ENCODE measurements at regions not wholly inside any gene's neighbourhood (a gene's known extent, or its start where the extent isn't known, plus 50 kb on each side); places are given as distances from the start of the nearest gene placed in this dataset.

DNA sequence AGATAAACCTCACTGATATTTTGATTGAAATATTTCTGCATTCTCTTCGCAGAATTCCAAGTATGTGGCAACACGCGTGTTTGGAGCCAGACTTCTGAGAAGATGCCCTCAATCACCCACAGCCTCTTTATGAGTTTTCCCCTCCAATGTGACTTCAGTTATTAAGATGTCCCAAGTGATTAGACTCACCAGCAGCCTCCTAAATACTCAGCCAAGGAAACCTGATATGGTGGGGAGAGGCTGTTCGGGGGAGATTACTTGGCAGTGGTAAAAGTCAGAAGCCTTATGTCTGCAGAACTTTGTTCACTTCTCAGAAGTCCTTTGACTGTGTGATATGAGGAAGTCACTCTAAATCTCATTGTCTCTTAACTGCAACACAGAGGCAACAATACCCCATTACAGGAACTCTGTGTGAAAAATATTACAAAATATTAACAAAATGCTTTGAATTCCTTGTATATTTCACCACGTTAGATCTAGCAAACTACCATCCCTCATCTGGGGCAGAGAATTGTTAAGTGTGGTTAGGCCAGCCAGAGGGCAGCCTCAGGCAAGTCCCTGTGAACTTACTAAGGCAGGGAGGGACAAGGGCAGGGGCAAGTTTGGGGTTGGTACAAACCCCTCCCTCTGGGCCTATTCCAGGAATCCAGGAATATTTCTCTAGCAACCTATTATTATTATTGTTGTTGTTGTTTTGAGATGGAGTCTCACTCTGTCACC lies 151.4 kb upstream of the USP9X start:
- H3K27ac ChIP-seq (ENCODE audit: control insufficient read depth, insufficient read depth), result peak overlapping the region; percentile 50; the same call in 1 of the 2 replicates
- peaks cover 1% of the 10 kb centered on the region; the same call in 2 of the 3 replicates for H3K9me3 ChIP-seq (replicated peaks; ENCODE audit: control insufficient read depth, insufficient read depth, low read length)
- ATAC-seq, result peak; percentile 73
- H3K9ac ChIP-seq (ENCODE audit: control insufficient read depth, insufficient read depth, low read length), result no peak overlapping the region
- POLR2A ChIA-PET, result no interaction called here
- H3K27me3 ChIP-seq (replicated peaks in 1 of 2; ENCODE audit: control insufficient read depth in 2 of 2, insufficient read depth in 2 of 2, low read length in 1 of 2), result no peaks in the 10 kb centered on the region
- H2AFZ ChIP-seq (ENCODE audit: control insufficient read depth, low read depth, low read length), result peak overlapping the region; percentile 30; the same call in 1 of the 2 replicates
- intact Hi-C loops (cut with micrococcal nuclease; ENCODE audit: unreplicated experiment) (no loop called here), in situ Hi-C loops (cut with MboI) (no loop called here)
- no peak for FAIRE-seq
- H3K4me3 ChIP-seq, result 0 out of 2 replicates have a peak overlapping the region, but pooled peaks have one; percentile 23
- SMC1A ChIA-PET (ENCODE audit: uncharacterized antibody, unreplicated experiment), result interaction anchor here (0.8 to 1.5 kb wide), 4 partner anchors 19 to 320 kb away, joined by 3 read pairs; no protein-coding TSS in a partner anchor
- no peaks in the 10 kb centered on the region for H3K79me2 ChIP-seq (ENCODE audit: control insufficient read depth, insufficient read depth, low read length)
- 76% methylated on average over 5 of the region's 5 CpGs for WGBS (ENCODE audit: insufficient coverage, insufficient replicate concordance, low lambda C conversion rate, missing lambda C conversion rate)
- TF ChIP-seq, protein P1, sequence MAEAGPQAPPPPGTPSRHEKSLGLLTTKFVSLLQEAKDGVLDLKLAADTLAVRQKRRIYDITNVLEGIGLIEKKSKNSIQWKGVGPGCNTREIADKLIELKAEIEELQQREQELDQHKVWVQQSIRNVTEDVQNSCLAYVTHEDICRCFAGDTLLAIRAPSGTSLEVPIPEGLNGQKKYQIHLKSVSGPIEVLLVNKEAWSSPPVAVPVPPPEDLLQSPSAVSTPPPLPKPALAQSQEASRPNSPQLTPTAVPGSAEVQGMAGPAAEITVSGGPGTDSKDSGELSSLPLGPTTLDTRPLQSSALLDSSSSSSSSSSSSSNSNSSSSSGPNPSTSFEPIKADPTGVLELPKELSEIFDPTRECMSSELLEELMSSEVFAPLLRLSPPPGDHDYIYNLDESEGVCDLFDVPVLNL (IDR thresholded peaks at IDR 0.05; ENCODE audit: low read depth, low read length), result no peak
- TF ChIP-seq TBL1XR1 (IDR thresholded peaks at IDR 0.05; ENCODE audit: low read depth, low read length) (no peak), SPI1 (IDR thresholded peaks at IDR 0.05; ENCODE audit: borderline replicate concordance, insufficient read depth, low read depth, low read length) (peak; percentile 18; the same call in 1 of the 2 replicates), PAX8 (IDR thresholded peaks at IDR 0.05) (no peak), GABPA (IDR thresholded peaks at IDR 0.05; ENCODE audit: low read depth) (no peak), DPF2 (IDR thresholded peaks at IDR 0.05) (no peak; the same call in 1 of the 2 replicates), ZBTB33 (IDR thresholded peaks at IDR 0.05) (no peak), NFIC (IDR thresholded peaks at IDR 0.05; ENCODE audit: low read depth, low read length) (no peak)
- TF ChIP-seq, protein P2, sequence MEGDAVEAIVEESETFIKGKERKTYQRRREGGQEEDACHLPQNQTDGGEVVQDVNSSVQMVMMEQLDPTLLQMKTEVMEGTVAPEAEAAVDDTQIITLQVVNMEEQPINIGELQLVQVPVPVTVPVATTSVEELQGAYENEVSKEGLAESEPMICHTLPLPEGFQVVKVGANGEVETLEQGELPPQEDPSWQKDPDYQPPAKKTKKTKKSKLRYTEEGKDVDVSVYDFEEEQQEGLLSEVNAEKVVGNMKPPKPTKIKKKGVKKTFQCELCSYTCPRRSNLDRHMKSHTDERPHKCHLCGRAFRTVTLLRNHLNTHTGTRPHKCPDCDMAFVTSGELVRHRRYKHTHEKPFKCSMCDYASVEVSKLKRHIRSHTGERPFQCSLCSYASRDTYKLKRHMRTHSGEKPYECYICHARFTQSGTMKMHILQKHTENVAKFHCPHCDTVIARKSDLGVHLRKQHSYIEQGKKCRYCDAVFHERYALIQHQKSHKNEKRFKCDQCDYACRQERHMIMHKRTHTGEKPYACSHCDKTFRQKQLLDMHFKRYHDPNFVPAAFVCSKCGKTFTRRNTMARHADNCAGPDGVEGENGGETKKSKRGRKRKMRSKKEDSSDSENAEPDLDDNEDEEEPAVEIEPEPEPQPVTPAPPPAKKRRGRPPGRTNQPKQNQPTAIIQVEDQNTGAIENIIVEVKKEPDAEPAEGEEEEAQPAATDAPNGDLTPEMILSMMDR (IDR thresholded peaks at IDR 0.05 in 2 of 3, conservative IDR thresholded peaks at IDR 0.05 in 1 of 3; ENCODE audit: control insufficient read depth in 2 of 3, extremely low read depth in 1 of 3, insufficient read depth in 1 of 3, low read depth in 3 of 3, low read length in 3 of 3), result peak in 1 of 3 experiments; percentile 14; a peak in 1 of 6 replicates
- TF ChIP-seq, protein P3, sequence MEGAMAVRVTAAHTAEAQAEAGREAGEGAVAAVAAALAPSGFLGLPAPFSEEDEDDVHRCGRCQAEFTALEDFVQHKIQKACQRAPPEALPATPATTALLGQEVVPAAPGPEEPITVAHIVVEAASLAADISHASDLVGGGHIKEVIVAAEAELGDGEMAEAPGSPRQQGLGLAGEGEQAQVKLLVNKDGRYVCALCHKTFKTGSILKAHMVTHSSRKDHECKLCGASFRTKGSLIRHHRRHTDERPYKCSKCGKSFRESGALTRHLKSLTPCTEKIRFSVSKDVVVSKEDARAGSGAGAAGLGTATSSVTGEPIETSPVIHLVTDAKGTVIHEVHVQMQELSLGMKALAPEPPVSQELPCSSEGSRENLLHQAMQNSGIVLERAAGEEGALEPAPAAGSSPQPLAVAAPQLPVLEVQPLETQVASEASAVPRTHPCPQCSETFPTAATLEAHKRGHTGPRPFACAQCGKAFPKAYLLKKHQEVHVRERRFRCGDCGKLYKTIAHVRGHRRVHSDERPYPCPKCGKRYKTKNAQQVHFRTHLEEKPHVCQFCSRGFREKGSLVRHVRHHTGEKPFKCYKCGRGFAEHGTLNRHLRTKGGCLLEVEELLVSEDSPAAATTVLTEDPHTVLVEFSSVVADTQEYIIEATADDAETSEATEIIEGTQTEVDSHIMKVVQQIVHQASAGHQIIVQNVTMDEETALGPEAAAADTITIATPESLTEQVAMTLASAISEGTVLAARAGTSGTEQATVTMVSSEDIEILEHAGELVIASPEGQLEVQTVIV (IDR thresholded peaks at IDR 0.05; ENCODE audit: borderline replicate concordance, partially characterized antibody), result no peak
- H3K4me2 ChIP-seq (ENCODE audit: control insufficient read depth, insufficient read depth), result peak overlapping the region; percentile 50
- RAD21 ChIA-PET (ENCODE audit: unreplicated experiment), result interaction anchor here (2.0 kb wide), 1 partner anchor 181 kb away, joined by 5 read pairs; no protein-coding TSS in a partner anchor
- H3K4me1 ChIP-seq (ENCODE audit: control insufficient read depth, insufficient read depth, low read length), result peaks cover 6% of the 10 kb centered on the region
- CTCF ChIA-PET, result interaction anchor here (0.7 to 0.9 kb wide), 2 partner anchors 169 to 319 kb away, joined by 3 read pairs; no protein-coding TSS in a partner anchor
- no TSS peak for BruUV-seq (replicated peaks)
- no peaks in the 10 kb centered on the region for H3K36me3 ChIP-seq (ENCODE audit: control insufficient read depth in 2 of 2, insufficient read depth in 2 of 2, low read length in 1 of 2)
- no peak for DNase-seq (ENCODE audit: low read depth, low spot score)
- no peaks in the 10 kb centered on the region for H4K20me1 ChIP-seq (ENCODE audit: control insufficient read depth, insufficient read depth)
